Lung (tissue), 11 donors: ENCODE measurements at regions not wholly inside any gene's neighbourhood (a gene's known extent, or its start where the extent isn't known, plus 50 kb on each side); places are given as distances from the start of the nearest gene placed in this dataset.

Source experiments
- ATAC-seq: fragments of 200-7000 bp; cut with Tn5 transposase; one replicate; pipeline ENCODE4 v1.9.1; 2020; ENCODE audit warnings: moderate number of reproducible peaks; ENCODE audit not compliant: insufficient read depth, low FRiP score
- DNase-seq, 3 donors: peaks; one replicate each; pipeline ENCODE4 v3.0.0-alpha.2; 2013 to 2017
- H3K27ac ChIP-seq, 2 donors: one replicate each; pipeline ENCODE4 v1.5.1; 2013; ENCODE audit warnings: mild to moderate bottlenecking in 2 of 2, moderate library complexity in 2 of 2, control low read depth in 1 of 2, inconsistent platforms in 1 of 2, low read depth in 1 of 2, low read length in 1 of 2
- H3K27me3 ChIP-seq, 3 donors: one replicate each; pipeline ENCODE4 v1.5.1; 2013; ENCODE audit warnings: low read length in 2 of 3; ENCODE audit not compliant: control insufficient read depth in 3 of 3, insufficient read depth in 3 of 3
- H3K36me3 ChIP-seq, 4 donors: one replicate each; pipeline ENCODE4 v1.5.1; 2013; ENCODE audit warnings: low read length in 4 of 4, mild to moderate bottlenecking in 1 of 4, moderate library complexity in 1 of 4; ENCODE audit not compliant: control insufficient read depth in 4 of 4, insufficient read depth in 4 of 4
- H3K4me1 ChIP-seq, 5 donors: one replicate each; pipeline ENCODE4 v1.5.1; 2013; ENCODE audit warnings: low read length in 5 of 5, mild to moderate bottlenecking in 2 of 5, moderate library complexity in 1 of 5; ENCODE audit not compliant: control insufficient read depth in 5 of 5, insufficient read depth in 5 of 5
- H3K4me3 ChIP-seq: one replicate; pipeline ENCODE4 v1.5.1; 2013; ENCODE audit warnings: mild to moderate bottlenecking, control low read depth, moderate library complexity
- H3K9ac ChIP-seq, 2 donors: one replicate each; pipeline ENCODE4 v1.5.1; 2013; ENCODE audit warnings: low read length in 2 of 2, control low read depth in 1 of 2; ENCODE audit not compliant: insufficient read depth in 1 of 2
- H3K9me3 ChIP-seq, 4 donors: one replicate each; pipeline ENCODE4 v1.5.1; 2013; ENCODE audit warnings: low read length in 3 of 4, mild to moderate bottlenecking in 1 of 4, moderate library complexity in 1 of 4; ENCODE audit not compliant: control insufficient read depth in 4 of 4, insufficient read depth in 3 of 4
- CTCF ChIP-seq: IDR thresholded peaks from 2 replicates; pipeline ENCODE4 v1.5.1; 2012; ENCODE audit warnings: mild to moderate bottlenecking; ENCODE audit errors: control extremely low read depth, extremely low read depth
- WGBS, 2 donors: extraction: QIAGEN DNeasy Blood & Tissue Kit; methylation state at CpG; one replicate each; pipeline ENCODE4 v1.1.7; 2013; 5-methylcytosine and 5-hydroxymethylcytosine counted together
- donor health status: control.
- donor health status: control.
- donor health status: Bipolar disorder and iron deficiency.
- donor health status: healthy.
- donor health status: DM: yes; HTN: yes; CAD: no.

GRCh38 chr2:128458505-128458904 is 139.8 kb upstream of the HS6ST1 start:
- no peaks in the 10 kb centered on the region for H3K9me3 ChIP-seq
- H3K27me3 ChIP-seq = no peaks in the 10 kb centered on the region
- ATAC-seq = no peak
- DNase-seq = no peak
- no peaks in the 10 kb centered on the region for H3K36me3 ChIP-seq
- peaks cover 0 to 17% (median 4%) of the 10 kb centered on the region in 5 donors for H3K4me1 ChIP-seq
- no peak for TF ChIP-seq CTCF
- no peak overlapping the region for H3K9ac ChIP-seq
- H3K4me3 ChIP-seq = no peak overlapping the region
- whole genome bisulfite sequencing, 2 donors = 56 to 58% methylated on average over 2 of the region's 2 CpGs
- no peak overlapping the region for H3K27ac ChIP-seq

GRCh38 chr2:128464456-128464855 is 145.8 kb upstream of the HS6ST1 start:
- Histone ChIP-seq H3K27ac (no peak overlapping the region), H3K4me3 (no peak overlapping the region), H3K4me1 (peaks cover 0 to under 1% (median 0%) of the 10 kb centered on the region in 5 donors), H3K27me3 (no peaks in the 10 kb centered on the region), H3K9me3 (peaks cover 0 to 29% (median 5%) of the 10 kb centered on the region in 4 donors), H3K9ac (no peak overlapping the region), H3K36me3 (no peaks in the 10 kb centered on the region)
- TF ChIP-seq CTCF = no peak
- DNase-seq (no peak), ATAC-seq (no peak)
- 98 to 100% methylated on average over 1 of the region's 1 CpG for WGBS, 2 donors

- H3K27ac ChIP-seq = no peak overlapping the region
- ATAC-seq (no peak), DNase-seq (no peak)
- peaks cover 0 to 36% (median 10%) of the 10 kb centered on the region in 4 donors for H3K9me3 ChIP-seq
- no peaks in the 10 kb centered on the region for H3K36me3 ChIP-seq
- no peak overlapping the region for H3K4me3 ChIP-seq
- TF ChIP-seq CTCF = no peak
- WGBS, 2 donors = 88% methylated on average over 4 of the region's 4 CpGs
- no peaks in the 10 kb centered on the region for H3K27me3 ChIP-seq
- H3K4me1 ChIP-seq = no peaks in the 10 kb centered on the region
- H3K9ac ChIP-seq = no peak overlapping the region
Measured at GRCh38 chr2:128465246-128466170, 146.8 kb upstream of the HS6ST1 start.
